ENCODE measurements at regions not wholly inside any gene's neighbourhood (a gene's known extent, or its start where the extent isn't known, plus 50 kb on each side); places are given as distances from the start of the nearest gene placed in this dataset.

- ChIA-PET CTCF (no interaction called here), POLR2A (no interaction called here)
- no TSS peak for BruUV-seq (replicated peaks)
Measured at GRCh38 chr21:24869862-24870261, 737.4 kb downstream of the MRPL39 start.

More at GRCh38 chr21:24869862-24870261, 737.4 kb downstream of the MRPL39 start:
- TF ChIP-seq JUN (IDR thresholded peaks at IDR 0.05; ENCODE audit: borderline replicate concordance, insufficient read depth, insufficient read length, low read depth) (no peak), CTCF (IDR thresholded peaks at IDR 0.05; ENCODE audit: extremely low read depth in 1 of 2, insufficient read depth in 1 of 2, low read depth in 1 of 2, low read length in 2 of 2) (no peak), FOS (IDR thresholded peaks at IDR 0.05; ENCODE audit: borderline replicate concordance, insufficient read depth, low read length) (no peak), MAX (IDR thresholded peaks at IDR 0.05; ENCODE audit: insufficient read depth, insufficient read length) (no peak), GATA2 (IDR thresholded peaks at IDR 0.05; ENCODE audit: insufficient read depth, insufficient read length, low read depth, low read length) (no peak), POLR2A (IDR thresholded peaks at IDR 0.05; ENCODE audit: low read depth, low read length) (no peak), MYC (IDR thresholded peaks at IDR 0.05; ENCODE audit: low read depth, low read length) (no peak), EZH2 (IDR thresholded peaks at IDR 0.05; ENCODE audit: borderline replicate concordance, low read depth, low read length, severe bottlenecking) (no peak), POLR2AphosphoS5 (IDR thresholded peaks at IDR 0.05; ENCODE audit: insufficient read depth, low read depth, low read length) (no peak)
- FAIRE-seq, result no peak
- H2AFZ ChIP-seq (ENCODE audit: low read depth, low read length), result no peak overlapping the region
- no peak overlapping the region for H3K9ac ChIP-seq (replicated peaks; ENCODE audit: extremely low read depth, insufficient read depth, low read length)
- DNase-seq (ENCODE audit: low read depth, low spot score), result no peak
- H3K27me3 ChIP-seq (ENCODE audit: control insufficient read depth in 2 of 2, insufficient read depth in 2 of 2, low read length in 2 of 2), result no peaks in the 10 kb centered on the region
- no peak overlapping the region for H3K4me3 ChIP-seq (replicated peaks in 1 of 3; ENCODE audit: insufficient read depth in 1 of 3, low read depth in 1 of 3, low read length in 3 of 3)
- H4K20me1 ChIP-seq (replicated peaks; ENCODE audit: control insufficient read depth, extremely low read depth, insufficient read depth, low read length), result no peaks in the 10 kb centered on the region
- peaks cover 6% of the 10 kb centered on the region for H3K9me3 ChIP-seq (replicated peaks; ENCODE audit: control insufficient read depth, insufficient read depth, low read length)
- H3K79me2 ChIP-seq (ENCODE audit: control insufficient read depth, insufficient read depth, low read length), result no peaks in the 10 kb centered on the region
- dilution Hi-C loops (cut with MboI; ENCODE audit: extremely low pct_ligation_motif_present, low sequenced_read_pairs), result no loop called here
- intact Hi-C loops (cut with micrococcal nuclease), result no loop called here
- no peaks in the 10 kb centered on the region for H3K4me1 ChIP-seq (ENCODE audit: control insufficient read depth, extremely low read depth, insufficient read depth, low read length)
- H3K4me2 ChIP-seq (ENCODE audit: insufficient read depth, low read length), result no peak overlapping the region
- H3K36me3 ChIP-seq (ENCODE audit: control insufficient read depth in 2 of 2, extremely low read depth in 1 of 2, insufficient read depth in 2 of 2, low read length in 2 of 2), result no peaks in the 10 kb centered on the region
- H3K27ac ChIP-seq (ENCODE audit: insufficient read depth, low read depth, low read length), result no peak overlapping the region
- H3K9me1 ChIP-seq (replicated peaks; ENCODE audit: control insufficient read depth, extremely low read depth, insufficient read depth, low read length), result no peaks in the 10 kb centered on the region

Data from endothelial cell of umbilical vein (primary cell).